GM19438 (cell line): ENCODE measurements at regions not wholly inside any gene's neighbourhood (a gene's known extent, or its start where the extent isn't known, plus 50 kb on each side); places are given as distances from the start of the nearest gene placed in this dataset.
A peak's percentile ranks its signal among the peaks of the same experiment; 100 is the strongest.

Experiments
- ATAC-seq: cut with Tn5 transposase; IDR thresholded peaks from one replicate; pipeline ENCODE4 v1.9.1; 2021; ENCODE audit warnings: low read depth; ENCODE audit not compliant: unreplicated experiment

DNA sequence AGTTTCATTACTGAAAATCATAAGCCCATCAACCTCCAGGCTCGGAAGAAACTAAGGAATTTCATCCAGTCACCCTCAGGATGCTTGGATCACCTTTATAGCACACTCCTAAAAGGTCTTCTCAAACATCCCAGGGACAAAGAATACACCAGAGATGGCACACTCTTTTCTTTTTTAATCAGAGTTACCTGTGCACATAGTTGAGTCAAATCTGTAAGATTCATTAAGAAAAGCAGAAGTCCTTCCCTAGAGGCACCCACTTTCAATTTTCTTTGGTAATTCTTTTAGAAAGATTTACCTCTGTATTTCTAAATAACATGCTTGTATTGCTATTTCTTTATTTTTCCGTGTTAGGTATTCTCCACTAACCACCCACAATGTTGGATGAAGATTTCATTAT lies 50.6 kb upstream of the IL6 start:
- ATAC-seq, result no peak

DNA sequence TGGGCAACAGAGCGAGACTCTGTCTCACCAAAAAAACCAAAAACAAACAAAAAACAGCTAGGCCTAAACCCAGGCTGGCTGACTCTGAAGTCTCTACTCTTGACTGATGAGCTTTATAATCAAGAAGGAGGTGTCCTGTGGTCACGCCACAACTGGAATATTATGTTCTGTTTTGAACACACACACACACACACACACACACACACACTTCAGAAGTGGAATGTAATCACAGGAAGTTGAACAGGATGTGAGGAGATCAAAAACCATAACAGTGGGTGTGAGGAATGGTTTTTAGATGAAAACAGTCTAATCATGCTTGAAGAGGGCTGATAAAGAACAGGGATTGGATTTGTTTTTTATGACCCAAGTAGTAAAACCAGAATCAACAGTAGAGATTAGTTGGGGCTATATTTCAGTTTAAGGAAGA lies 51.1 kb upstream of the IL6 start:
- ATAC-seq, result no peak

DNA sequence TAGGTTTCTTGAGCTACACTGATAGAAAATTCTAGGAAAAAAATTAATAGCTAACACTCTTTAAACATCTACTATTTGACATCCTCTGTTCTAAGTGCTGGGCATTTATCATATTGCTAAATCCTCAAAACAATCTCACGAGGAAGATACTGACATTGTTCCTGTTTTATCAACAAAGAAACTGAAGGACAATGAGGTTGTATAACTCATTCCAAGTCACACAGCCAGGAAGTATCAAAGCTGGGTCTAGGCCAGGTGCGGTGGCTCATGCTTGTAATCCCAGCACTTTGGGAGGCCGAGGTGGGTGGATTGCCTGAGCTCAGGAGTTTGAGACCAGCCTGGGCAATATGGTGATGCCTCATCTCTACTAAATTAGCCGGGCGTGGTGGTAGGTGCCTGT lies 51.6 kb upstream of the IL6 start:
- no peak for ATAC-seq

DNA sequence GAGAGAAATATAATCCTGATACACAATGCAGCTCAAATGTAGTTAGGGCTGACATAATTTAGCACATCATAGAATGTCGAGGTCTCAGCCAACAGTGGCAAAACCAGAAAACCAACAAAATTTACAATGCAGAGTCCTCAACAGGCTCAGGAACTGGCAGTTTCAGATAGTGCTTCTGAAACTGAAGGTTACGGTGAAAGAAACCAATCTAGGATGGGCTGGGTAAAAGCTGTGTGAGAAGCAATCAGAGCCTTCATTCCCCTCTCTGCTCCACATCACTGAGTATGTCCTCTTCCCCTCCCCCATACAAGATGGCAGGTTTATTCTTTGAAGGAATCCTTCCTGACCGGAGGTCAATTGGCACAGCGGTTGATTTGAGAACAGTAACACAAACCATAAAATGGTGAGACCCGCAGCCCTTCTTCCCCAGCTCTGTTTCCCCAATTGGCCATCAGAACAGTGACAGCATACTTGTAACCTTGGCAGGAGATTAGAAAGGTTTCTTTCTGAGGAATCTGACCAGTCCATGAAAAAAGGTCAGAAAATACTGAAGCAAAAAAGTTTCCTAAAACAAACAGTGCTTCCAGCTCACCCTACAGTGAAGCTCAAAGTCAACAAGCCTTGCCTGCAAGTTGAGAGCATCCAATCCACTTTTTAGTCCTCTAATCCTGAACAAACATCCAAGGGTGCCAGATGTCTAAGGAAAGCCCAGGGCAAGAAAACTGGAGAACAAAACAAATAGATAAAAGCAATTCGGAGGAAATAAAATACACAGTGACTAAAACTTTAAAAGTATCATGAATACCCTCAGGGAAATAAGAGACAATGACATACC lies 53.9 kb upstream of the IL6 start:
- peak; percentile 81 for ATAC-seq

DNA sequence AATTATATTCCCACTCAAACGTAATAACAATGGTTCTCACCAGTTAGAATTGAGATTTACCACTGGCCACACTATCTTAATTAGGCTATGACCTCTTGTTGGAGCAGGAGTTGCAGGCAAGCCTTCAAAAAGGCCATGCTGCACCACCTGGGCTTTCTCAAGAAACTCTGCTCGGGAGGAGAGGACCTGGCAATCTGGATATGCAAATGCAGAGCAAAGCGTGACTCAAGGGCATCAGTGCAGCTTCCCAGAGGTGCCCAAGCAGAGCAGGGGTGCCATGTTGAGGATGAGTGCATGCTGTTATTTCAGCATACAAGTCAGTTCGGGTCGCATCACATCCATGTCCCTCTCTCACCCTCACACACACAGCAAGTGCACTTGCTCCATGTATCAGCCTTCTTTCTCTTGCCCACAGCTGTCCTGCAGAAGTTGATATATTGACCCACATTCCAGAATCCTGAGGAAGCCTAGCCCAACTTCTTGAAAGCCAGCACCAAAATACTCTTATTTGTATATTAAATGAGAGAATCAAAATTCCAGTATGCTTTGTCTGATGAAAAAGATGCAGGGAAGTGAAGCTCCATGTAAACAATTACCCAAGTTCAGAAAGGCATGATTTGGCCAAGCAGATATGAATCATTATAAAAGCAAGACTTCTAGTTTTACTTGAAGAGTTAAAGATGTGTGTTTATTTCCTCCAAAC lies 55.7 kb upstream of the IL6 start:
- no peak for ATAC-seq

DNA sequence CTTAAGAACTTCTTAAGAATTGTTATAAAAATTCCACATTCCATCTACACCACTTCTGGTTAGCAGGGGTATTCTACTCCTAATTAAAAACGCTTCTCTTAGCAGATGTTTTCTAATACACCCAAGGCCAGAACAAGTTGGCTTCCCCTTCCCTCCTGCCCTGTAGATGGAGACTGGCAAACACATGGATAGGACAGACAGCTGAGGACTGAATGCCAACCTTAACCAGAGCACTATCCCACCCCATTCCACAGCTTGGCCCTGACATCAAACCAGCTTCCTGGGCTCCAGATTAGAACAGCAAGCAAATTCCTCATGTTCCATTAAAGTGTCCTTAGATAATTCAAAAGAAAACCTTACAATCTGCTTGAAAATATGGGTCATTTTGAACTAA lies 56.6 kb upstream of the IL6 start:
- no peak for ATAC-seq

DNA sequence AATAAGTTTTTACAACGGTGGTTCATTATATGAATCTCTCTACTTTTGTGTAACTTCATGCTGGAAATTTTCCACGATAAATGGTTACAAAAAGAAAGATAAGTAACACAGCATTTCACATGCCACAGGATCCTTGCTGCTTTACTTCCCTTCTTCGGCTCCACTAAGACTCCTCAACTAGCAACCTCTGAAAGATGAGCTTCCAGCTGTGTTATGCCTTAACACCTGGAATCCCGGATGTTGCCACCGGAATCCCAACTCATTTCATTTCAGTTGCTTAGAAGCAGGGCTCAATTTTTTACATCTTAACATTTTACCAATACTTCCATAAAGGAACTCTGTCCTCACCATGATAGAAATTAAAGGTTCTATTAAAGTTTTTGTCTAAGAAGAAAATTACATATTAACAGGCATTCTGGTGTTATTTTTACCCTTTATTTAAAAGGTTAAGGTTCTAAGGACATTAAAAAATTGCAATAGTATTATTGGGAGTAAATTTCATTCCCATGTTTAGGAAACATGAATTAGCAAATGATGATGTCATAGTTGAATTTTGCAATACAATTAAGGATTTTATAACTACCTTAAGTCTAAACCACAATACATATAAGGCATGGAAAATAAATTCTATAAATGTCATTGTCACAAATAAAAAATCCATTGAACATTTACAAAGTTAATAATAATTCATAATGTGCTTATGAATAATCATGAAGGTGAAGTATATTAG lies 57.1 kb upstream of the IL6 start:
- ATAC-seq, result no peak

DNA sequence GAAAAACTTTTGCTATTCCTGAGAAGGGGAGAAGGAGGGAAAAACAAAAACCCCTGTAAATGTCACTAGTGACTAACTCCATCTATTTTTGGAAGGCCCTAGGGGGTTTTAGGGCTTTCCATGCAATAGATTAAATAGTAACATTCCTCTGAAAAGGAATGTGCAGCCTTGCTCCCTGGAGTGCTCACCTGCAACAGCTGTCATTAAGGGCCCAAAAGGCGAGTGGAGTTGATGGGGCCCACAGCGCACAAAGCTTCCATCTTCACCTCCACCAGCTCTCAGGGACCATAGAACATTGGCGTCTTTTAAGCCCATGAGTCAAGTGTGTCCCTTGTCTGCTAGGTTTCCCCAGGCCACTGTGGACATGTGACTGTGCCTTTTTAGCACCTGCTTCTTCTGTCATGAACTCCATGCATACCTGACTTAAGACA lies 58.0 kb upstream of the IL6 start:
- no peak for ATAC-seq

DNA sequence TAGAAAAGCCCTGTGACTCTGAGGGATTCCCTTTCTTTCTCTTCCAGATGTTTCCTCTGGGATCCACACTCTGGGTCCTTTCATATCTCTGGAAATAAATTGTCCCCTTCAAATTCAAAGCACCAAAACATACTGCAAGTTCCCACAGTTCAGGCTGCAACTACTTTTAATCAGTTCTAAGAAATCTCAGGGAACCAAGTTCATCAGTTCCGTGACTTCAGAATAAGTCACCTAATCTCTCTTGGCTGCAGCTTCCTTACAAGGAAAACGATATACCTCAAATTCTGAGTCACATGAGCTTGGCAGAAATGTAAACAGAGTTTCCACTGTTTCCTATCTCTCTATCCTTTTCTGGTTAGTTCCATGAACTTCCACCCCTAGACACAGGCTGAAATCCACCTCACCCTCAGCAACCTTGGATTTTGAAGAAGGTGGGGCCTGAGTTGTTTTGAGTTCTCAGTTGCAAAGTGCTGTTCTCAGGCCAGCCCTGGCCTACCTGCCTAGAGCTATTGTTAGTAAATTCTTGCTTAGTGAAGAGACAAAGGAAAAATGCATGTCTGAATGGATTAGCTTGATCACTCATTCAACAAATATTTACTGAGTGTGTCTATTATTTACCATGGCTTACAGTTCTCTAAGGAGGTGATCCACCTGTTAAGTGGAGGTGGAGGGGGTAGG lies 59.3 kb upstream of the IL6 start:
- ATAC-seq, result no peak

DNA sequence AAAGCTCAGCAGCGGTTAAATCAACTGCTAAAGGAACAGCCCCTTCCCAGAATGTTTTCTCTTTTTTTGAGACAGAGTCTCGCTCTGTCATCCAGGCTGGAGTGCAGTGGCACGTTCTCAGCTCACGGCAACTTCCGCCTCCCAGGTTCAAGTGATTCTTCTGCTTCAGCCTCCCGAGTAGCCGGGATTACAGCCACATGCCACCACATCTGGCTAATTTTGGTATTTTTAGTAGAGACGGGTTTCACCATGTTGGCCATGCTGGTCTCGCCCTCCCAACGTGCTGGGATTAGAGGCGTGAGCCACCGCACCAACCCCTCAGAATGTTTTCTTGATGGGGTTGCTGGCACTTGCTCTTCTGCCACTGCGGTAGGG lies 59.8 kb upstream of the IL6 start:
- no peak for ATAC-seq

DNA sequence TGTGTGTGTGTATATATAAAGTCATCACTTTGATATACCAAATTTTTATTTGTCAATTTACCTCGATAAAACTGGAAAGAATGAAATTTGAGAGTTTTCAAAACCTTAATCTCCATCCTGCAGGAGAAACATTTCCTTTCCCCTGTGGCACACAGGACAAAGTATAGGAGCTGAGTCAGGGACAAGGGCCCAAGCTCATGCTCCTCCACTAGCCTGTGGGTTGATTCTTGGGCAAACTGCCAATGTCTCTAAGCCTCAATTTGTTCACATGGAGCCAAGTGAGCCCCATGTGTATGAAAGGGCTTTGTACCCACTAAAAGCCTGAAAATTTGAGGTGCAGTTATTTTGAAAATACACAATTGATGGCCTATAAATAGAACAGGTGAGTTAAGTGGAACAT lies 60.3 kb upstream of the IL6 start:
- no peak for ATAC-seq

DNA sequence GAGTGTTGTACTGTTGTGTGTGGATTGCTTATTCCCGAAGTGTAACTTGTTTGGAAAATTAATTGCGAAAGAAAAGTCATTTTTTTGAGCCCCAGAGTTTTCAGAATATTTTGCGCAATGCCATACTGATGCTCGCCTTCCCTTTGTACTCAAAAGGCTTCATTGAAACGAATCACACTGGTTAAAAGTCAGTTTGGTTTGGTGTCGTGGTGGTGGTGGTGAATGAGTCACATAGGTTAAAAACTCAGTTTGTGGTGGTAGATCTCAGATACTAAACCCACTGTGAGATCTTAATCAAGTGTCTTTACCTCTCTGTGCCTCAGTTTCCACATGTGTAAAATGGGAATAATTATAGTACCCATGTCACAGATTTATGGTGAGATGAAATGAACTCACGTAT lies 61.1 kb upstream of the IL6 start:
- ATAC-seq, result no peak

DNA sequence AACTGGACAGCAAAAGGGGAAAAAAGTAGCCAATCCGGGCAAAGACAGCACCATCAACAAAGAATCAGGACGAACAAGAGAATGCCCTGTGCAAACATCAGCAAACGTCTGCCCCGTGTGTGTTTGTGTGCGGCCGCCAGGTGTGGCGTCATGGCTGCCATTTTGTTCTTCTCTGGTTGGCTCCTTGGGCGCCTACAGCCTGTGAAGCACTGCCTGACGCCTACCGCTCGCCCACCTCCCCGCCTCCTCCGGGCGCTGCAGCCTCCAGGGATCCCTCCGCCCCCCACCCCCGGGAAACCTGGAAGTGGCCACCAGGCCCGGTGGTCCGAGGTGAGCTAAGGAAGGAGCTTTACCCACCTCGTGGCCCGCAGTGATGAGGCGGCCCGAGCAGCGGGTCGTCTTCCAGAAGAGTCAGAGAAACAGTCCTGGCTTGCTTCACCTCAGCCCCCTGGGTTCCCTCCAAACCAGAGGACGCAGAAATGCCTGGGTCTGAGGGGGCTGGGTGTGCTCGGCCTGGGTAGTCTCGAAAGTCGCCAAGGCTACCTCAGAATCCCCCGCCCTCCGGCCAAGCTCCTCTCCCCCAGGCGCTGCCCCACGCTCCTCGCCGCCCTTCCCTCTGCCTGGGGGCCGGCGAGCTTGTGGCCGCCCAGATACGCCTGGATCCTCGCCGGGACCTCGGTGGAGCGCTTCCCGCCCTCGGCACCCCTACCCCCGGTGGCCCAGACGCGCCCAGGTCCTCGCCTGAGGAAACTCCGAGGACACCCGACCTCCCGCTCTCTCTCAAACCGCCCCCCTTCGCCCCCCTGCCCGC lies 61.8 kb upstream of the IL6 start:
- ATAC-seq, result no peak

DNA sequence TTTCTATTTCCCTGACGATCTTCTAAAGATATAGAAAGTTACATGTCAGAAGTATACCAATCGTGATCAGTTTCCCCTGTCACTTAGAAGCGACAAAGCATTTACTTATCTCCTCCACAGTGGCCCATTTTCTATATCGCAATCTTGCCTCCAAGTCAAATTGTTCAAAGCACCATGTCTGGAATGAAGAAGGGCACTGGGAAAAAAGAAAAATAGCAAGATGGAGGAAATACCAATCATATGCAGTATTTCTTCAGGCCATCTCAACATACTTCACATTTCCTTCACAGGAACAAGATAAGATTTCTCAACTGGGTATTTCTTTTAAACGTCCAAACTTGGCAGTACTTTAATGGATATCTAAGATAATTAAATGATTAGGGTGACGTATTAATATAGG lies 63.3 kb upstream of the IL6 start:
- no peak for ATAC-seq

DNA sequence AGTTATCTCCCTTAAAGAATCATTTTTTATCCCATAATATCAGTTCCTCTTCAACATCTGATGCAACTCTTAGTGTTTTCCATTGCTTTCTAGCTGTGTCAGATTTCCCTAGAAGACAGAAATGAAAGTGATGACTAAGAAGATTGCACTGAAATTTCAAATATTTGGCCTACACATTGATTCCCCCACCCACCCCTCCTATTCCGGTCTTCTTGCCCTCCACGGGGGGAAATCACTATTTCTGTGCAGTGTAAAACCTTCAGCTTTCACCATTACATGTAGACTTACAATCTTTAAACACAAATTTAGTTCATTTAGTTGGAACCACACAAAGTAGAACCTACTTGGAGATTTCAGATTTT lies 63.7 kb upstream of the IL6 start:
- ATAC-seq, result no peak

DNA sequence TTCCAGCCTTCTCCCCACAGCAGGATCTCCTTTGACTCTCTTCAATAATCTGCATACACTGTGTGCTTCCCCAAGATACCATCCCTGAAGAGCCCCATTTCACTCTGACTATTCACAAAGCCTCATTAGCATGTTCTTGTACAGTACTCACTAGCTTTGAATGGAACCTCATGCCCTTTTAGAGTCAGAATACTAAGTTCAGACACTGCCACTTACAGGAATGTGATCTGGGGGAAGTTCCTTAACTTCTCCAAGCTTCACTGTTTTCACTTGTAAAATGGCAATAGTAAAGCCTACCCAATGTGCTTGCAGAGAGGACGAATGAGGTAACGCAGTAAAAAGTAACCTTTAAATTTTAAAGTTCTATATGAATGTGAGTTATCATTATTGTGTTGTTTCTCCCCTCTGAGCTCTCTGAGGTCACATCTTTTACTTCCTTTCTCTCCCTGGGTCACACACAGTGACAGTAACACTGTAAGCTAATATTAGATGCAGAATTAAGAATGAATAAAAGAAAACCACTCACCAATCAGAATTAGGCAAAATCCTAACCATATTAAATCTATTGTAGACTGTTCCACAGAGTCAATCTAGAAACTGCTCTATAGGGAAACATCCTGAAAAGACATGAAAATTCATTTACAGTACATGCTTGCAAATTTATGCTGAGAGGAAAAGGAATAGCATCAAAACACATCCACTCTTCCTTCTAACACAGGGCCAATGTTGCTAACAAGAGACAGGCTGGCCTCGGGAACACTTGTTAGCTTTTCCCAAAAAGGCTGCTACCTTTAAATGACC lies 64.2 kb upstream of the IL6 start:
- ATAC-seq, result no peak

DNA sequence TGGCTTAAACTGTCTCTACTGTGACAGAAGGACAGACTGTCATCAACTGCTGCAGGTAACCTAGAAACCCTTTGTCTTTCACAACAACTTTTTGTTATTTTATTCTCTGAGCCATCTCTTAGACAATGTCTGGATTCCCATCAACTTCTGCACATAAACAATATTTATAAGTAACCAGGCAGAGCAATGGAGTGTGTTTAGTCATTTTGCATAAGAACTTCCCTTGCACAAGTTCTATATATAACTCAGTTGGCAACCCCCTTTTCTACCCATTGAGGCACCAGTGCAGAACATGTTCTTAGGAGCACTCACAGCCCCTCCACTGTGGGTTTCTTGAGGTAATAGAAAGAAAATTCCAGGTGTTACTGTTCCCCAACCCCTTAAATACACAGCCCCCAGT lies 65.0 kb upstream of the IL6 start:
- ATAC-seq, result peak; percentile 34

DNA sequence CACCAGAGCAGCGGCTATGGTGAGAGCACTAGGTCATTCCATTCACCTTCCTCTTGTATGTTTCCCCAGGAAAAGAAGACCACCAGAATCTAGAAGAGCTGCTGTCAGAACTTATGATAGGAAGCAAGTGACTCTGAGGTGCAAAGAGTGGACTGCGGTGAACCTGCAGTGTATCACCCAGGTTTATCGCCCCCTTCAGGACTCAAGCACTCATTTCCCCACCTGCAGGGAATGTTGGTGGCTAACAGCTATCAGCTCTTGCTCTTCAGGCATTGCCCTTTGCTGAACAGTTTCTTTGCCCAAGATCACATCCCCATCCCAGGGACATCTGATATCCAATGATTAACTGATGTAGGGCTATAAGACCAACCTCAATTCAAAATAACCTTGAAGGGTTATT lies 66.3 kb upstream of the IL6 start:
- ATAC-seq, result no peak

DNA sequence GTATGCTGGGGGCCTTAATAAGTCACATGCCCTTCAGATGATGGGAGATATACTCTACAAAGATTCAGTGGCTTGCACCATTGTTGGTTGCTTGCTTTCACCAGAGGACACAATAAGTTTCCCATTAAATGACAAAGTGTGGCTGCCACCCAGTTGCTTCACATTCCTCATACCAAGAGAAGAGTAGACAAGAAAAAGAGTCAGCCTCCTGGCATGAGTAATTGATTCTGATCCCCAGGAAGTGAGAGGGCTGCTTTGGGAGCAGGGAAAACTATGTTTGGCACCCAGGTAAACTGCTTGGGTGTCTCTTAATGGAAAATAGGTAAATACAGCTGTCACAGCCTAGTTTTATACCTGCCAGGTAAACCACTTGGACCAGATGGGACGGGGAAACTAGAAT lies 66.7 kb upstream of the IL6 start:
- no peak for ATAC-seq

DNA sequence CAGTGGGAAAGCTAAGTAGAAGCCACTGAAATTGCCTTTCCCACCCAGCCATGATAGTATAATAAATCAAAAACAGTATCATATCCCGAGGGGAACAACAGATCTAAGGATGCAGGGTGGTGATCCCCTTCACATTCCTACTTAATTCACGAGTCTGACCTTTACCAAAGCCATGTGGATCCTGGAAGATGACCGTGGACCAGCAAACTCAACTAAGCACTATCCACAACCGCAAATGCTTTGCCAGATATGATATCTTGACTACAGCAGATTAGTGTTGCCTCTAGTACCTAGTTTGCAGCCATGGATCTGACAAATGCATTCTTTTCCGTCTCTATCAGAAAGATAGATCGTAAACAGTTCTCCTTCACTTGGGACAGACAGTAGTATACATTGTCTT lies 67.3 kb upstream of the IL6 start:
- no peak for ATAC-seq
